C4-2B (cell line): ENCODE measurements at regions not wholly inside any gene's neighbourhood (a gene's known extent, or its start where the extent isn't known, plus 50 kb on each side); places are given as distances from the start of the nearest gene placed in this dataset.

Source experiments
- H3K27ac ChIP-seq: fragments of 450-650 bp; 2 replicates; pipeline ENCODE4 v1.5.1; 2017
- CTCF ChIP-seq: fragments of 450-650 bp; conservative IDR thresholded peaks from 2 replicates; pipeline ENCODE4 v1.5.1; 2017; ENCODE audit warnings: mild to moderate bottlenecking
- ZFX ChIP-seq: fragments of 450-650 bp; IDR thresholded peaks from 2 replicates; pipeline ENCODE4 v1.6.1; 2017

- no peak overlapping the region for H3K27ac ChIP-seq
Observed at GRCh38 chr16:87166934-87167333, 150.3 kb downstream of the C16orf95 start.

GRCh38 chr16:87169509-87169995 is 147.6 kb downstream of the C16orf95 start:
- no peak overlapping the region for H3K27ac ChIP-seq
- TF ChIP-seq ZFX, result no peak
- TF ChIP-seq CTCF, result no peak

More at GRCh38 chr16:87166934-87167333, 150.3 kb downstream of the C16orf95 start:
- TF ChIP-seq CTCF, result no peak
- TF ChIP-seq ZFX, result no peak

- H3K27ac ChIP-seq, result no peak overlapping the region
- TF ChIP-seq ZFX (no peak), CTCF (no peak)
Observed at GRCh38 chr16:87170310-87170709, 146.9 kb downstream of the C16orf95 start.

GRCh38 chr16:87171723-87172122 is 145.5 kb downstream of the C16orf95 start:
- TF ChIP-seq ZFX (no peak), CTCF (no peak)
- H3K27ac ChIP-seq, result no peak overlapping the region

- no peak overlapping the region for H3K27ac ChIP-seq
- no peak for TF ChIP-seq CTCF
- no peak for TF ChIP-seq ZFX
Observed at GRCh38 chr16:87172632-87173031, 144.6 kb downstream of the C16orf95 start.

- TF ChIP-seq CTCF (no peak), ZFX (no peak)
- no peak overlapping the region for H3K27ac ChIP-seq
Observed at GRCh38 chr16:87173294-87173893, 143.8 kb downstream of the C16orf95 start.

- H3K27ac ChIP-seq, result no peak overlapping the region
- TF ChIP-seq CTCF (no peak), ZFX (no peak)
Observed at GRCh38 chr16:87174061-87174460, 143.1 kb downstream of the C16orf95 start.
